Stomach (tissue), 8 donors: ENCODE measurements at regions not wholly inside any gene's neighbourhood (a gene's known extent, or its start where the extent isn't known, plus 50 kb on each side); places are given as distances from the start of the nearest gene placed in this dataset.

Source experiments
- DNase-seq, 2 donors: peaks; one replicate each; pipeline versions ENCODE4 v3.0.0 to v3.0.0-alpha.2; 2013 to 2019
- H3K27ac ChIP-seq, 5 donors: fragments of 200-600 bp in 4 of 5; sonication (generic) in 4 of 5; one replicate each; pipeline ENCODE4 v1.5.1; 2013 to 2019; ENCODE audit warnings: mild to moderate bottlenecking in 1 of 5, moderate library complexity in 1 of 5
- H3K27me3 ChIP-seq, 3 donors: fragments of 200-600 bp; sonication (generic); one replicate each; pipeline ENCODE4 v1.5.1; 2017 to 2019; ENCODE audit warnings: mixed run types in 1 of 3
- H3K36me3 ChIP-seq, 4 donors: fragments of 200-600 bp; sonication (generic); 1 replicate in 3 of 4; 2 replicates in 1 of 4; pipeline ENCODE4 v1.5.1; 2016 to 2019
- H3K4me1 ChIP-seq, 4 donors: fragments of 200-600 bp; sonication (generic); one replicate each; pipeline ENCODE4 v1.5.1; 2016 to 2019
- H3K4me3 ChIP-seq, 4 donors: fragments of 200-600 bp; sonication (generic) in 3 of 4; one replicate each; pipeline ENCODE4 v1.5.1; 2016 to 2019; ENCODE audit warnings: mild to moderate bottlenecking in 1 of 4
- H3K9me3 ChIP-seq, 4 donors: fragments of 200-600 bp; sonication (generic); one replicate each; pipeline ENCODE4 v1.5.1; 2016 to 2019
- EP300 ChIP-seq: sonication (generic); formaldehyde crosslinking; IDR thresholded peaks from one replicate; pipeline ENCODE4 v1.6.1; 2017; ENCODE audit warnings: antibody characterized with exemption
- POLR2A ChIP-seq, 4 donors: fragments of 450-650 bp; IDR thresholded peaks; one replicate each; pipeline ENCODE4 v1.6.1; 2016; ENCODE audit warnings: antibody characterized with exemption in 4 of 4, control low read depth in 2 of 4, mild to moderate bottlenecking in 1 of 4, moderate library complexity in 1 of 4
- POLR2AphosphoS5 ChIP-seq, 3 donors: sonication (generic); formaldehyde crosslinking; IDR thresholded peaks; one replicate each; pipeline ENCODE4 v1.6.1; 2016; ENCODE audit warnings: antibody characterized with exemption in 3 of 3
- WGBS, 5 donors: extraction: QIAGEN DNeasy Blood & Tissue Kit in 3 of 5; methylation state at CpG; one replicate each; pipeline versions ENCODE4 v1.1.5 to v1.1.7; 2013 to 2018; 5-methylcytosine and 5-hydroxymethylcytosine counted together
- intact Hi-C: fragments of 100-400 bp; cut with DNase I; formaldehyde crosslinking; loops from one replicate; pipeline ENCODE4 v1.15.1; 2023; ENCODE audit warnings: low total_unique reads
- TF ChIP-seq, protein P1 (sequence below), 7 experiments: fragments of 450-650 bp in 4 of 7; fragments of 200-600 bp in 3 of 7; sonication (generic) in 3 of 7; IDR thresholded peaks; one replicate each; pipeline ENCODE4 v1.5.1; 2016 to 2019; ENCODE audit warnings: antibody characterized with exemption in 7 of 7, control low read depth in 2 of 7, mild to moderate bottlenecking in 1 of 7
- donor health status: healthy with polysubstance abuse.
- donor health status: Bipolar disorder and iron deficiency.
- donor health status: healthy.

DNA sequence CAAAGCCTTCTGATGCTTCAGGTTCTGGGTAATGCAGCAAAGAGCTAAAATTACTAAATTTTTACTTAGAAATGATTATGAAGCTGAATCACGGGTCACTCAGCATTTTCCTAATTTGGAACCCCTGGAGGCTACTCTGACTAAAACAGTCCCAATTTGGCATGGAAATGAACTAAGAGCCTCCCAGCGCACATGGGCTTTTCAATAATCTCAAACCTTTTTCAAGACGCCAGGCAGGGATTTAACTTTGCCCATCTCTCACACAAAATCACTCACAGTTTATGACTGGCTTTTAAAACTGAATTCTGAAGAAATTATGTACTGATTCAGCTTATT is 68.3 kb downstream of the LLPH start:
- H3K4me1 ChIP-seq: no peaks in the 10 kb centered on the region
- intact Hi-C loops: no loop called here
- no peaks in the 10 kb centered on the region for H3K9me3 ChIP-seq
- H3K36me3 ChIP-seq: no peaks in the 10 kb centered on the region
- peaks cover 0 to 11% (median 0%) of the 10 kb centered on the region in 3 donors for H3K27me3 ChIP-seq
- no peak for TF ChIP-seq POLR2A (IDR thresholded peaks at IDR 0.05)
- no peak for TF ChIP-seq EP300
- TF ChIP-seq POLR2AphosphoS5 (IDR thresholded peaks at IDR 0.05): no peak
- TF ChIP-seq, protein P1, sequence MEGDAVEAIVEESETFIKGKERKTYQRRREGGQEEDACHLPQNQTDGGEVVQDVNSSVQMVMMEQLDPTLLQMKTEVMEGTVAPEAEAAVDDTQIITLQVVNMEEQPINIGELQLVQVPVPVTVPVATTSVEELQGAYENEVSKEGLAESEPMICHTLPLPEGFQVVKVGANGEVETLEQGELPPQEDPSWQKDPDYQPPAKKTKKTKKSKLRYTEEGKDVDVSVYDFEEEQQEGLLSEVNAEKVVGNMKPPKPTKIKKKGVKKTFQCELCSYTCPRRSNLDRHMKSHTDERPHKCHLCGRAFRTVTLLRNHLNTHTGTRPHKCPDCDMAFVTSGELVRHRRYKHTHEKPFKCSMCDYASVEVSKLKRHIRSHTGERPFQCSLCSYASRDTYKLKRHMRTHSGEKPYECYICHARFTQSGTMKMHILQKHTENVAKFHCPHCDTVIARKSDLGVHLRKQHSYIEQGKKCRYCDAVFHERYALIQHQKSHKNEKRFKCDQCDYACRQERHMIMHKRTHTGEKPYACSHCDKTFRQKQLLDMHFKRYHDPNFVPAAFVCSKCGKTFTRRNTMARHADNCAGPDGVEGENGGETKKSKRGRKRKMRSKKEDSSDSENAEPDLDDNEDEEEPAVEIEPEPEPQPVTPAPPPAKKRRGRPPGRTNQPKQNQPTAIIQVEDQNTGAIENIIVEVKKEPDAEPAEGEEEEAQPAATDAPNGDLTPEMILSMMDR (IDR thresholded peaks at IDR 0.05): no peak
- no peak overlapping the region for H3K27ac ChIP-seq
- no peak overlapping the region for H3K4me3 ChIP-seq
- DNase-seq: no peak
- 78 to 93% (median 90%) methylated on average over 3 of the region's 3 CpGs for WGBS, 5 donors

DNA sequence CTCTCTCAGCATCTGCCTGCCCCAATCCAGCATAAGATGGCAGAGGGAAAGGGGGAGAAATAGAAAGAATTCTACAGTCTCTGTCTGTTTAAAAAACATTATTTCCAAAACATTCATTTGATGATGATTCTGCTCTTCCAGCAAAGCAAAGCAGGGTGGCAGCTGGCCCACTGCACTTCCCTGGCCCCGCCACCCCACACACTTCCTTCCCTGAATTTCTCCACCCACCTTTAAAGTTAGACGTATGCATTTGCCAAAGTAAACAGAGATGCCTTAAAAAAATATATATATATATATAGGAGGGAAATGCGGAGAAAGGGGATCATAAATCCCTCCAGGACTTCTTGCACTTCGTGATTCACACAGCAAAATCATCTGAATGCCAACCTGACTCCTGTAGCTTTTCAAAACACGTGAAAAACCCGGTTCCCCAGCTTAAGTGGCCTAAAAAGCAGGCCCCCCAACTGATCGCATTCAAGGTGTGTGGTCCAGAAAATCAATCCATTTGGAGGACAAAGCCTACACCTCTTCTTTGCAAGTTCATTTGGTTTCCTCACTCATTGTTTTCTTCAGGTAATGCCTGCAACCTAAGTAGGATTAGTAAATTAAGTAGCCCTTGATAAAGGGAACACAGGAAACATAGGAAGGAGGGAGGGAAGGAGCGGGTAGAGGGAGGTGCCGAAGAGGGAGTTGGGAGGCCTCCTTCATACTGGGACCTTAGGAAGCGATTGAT is 68.8 kb downstream of the LLPH start:
- TF ChIP-seq, protein P1 (IDR thresholded peaks at IDR 0.05): no peak
- TF ChIP-seq POLR2AphosphoS5 (IDR thresholded peaks at IDR 0.05): no peak
- no peak for TF ChIP-seq POLR2A (IDR thresholded peaks at IDR 0.05)
- no peak for TF ChIP-seq EP300
- DNase-seq: no peak
- Histone ChIP-seq H3K4me1 (no peaks in the 10 kb centered on the region), H3K27me3 (peaks cover 0 to 11% (median 0%) of the 10 kb centered on the region in 3 donors), H3K4me3 (no peak overlapping the region), H3K27ac (no peak overlapping the region), H3K9me3 (no peaks in the 10 kb centered on the region), H3K36me3 (no peaks in the 10 kb centered on the region)
- intact Hi-C loops: no loop called here
- WGBS, 5 donors: 47 to 66% (median 56%) methylated on average over 10 of the region's 10 CpGs

DNA sequence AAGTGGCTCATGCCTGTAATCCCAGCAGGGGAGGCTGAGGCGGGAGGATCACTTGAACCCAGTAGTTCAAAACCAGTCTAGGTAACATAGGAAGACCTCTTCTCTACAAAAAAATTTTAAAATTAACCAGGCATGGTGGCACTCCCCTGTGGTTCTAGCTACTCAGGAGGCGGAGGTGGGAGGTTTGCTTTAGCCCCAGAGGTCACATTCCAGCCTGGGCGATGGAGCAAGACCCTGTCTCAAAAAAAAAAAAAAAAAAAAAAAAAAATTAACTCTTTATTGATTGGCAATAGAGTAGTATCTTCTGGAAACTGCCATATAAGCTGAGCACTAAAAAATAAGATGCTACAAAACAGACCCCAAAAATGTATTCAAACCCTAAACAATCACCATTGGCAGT is 69.5 kb downstream of the LLPH start:
- intact Hi-C loops: no loop called here
- WGBS, 5 donors: 80 to 86% (median 83%) methylated on average over 3 of the region's 3 CpGs

DNA sequence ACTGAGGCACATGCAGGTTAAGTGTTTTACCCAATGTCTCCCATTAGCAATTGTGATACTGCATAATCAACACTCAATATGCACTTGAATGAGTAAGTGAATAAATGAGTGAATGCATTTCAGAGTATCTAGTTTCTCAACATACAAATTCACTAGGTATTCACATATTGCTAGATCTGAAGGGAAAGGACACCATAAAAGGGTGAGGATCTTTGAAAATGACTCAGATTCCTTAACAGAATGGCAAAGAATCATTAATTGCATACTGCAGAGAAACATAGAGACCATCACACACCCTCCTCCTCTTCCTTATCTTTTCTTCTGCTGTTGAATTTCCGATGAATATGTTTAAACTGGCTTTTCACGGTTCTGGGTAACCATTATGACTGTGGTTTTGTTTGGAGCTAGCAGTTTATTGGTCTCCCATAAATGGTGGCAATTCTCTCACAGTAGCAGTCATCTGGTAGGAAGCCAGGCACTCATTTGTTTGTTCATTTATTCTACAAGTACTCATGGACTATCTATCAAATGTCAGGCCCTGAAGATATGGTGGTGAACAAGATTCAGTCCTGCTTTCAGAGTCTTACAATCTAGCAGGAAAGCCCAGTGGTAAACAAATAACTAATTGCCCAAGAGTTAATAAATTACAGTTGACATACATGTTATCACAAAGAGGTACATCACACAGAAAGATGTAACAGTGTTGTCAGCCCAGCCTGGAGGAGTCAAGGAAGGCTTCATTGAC is 70.2 kb downstream of the LLPH start:
- 48 to 65% (median 54%) methylated on average over 2 of the region's 2 CpGs for WGBS, 5 donors
- no peak overlapping the region for H3K27ac ChIP-seq
- no peak for TF ChIP-seq POLR2A (IDR thresholded peaks at IDR 0.05)
- TF ChIP-seq, protein P1 (IDR thresholded peaks at IDR 0.05): no peak
- TF ChIP-seq POLR2AphosphoS5 (IDR thresholded peaks at IDR 0.05): no peak
- no peak for TF ChIP-seq EP300
- H3K4me3 ChIP-seq: no peak overlapping the region
- intact Hi-C loops: no loop called here
- no peaks in the 10 kb centered on the region for H3K36me3 ChIP-seq
- peaks cover 0 to 11% (median 0%) of the 10 kb centered on the region in 3 donors for H3K27me3 ChIP-seq
- H3K4me1 ChIP-seq: no peaks in the 10 kb centered on the region
- no peaks in the 10 kb centered on the region for H3K9me3 ChIP-seq
- no peak for DNase-seq

More for the DNA sequence above, 69.5 kb downstream of the LLPH start:
- Histone ChIP-seq H3K4me3 (no peak overlapping the region), H3K27ac (no peak overlapping the region), H3K4me1 (no peaks in the 10 kb centered on the region), H3K36me3 (no peaks in the 10 kb centered on the region), H3K27me3 (peaks cover 0 to 11% (median 0%) of the 10 kb centered on the region in 3 donors), H3K9me3 (no peaks in the 10 kb centered on the region)
- no peak for DNase-seq
- TF ChIP-seq, protein P1 (IDR thresholded peaks at IDR 0.05): no peak
